ENCODE measurements at regions not wholly inside any gene's neighbourhood (a gene's known extent, or its start where the extent isn't known, plus 50 kb on each side); places are given as distances from the start of the nearest gene placed in this dataset.
"Not testable (repeated sequence)": the region's sequence is repeated elsewhere in the genome, so short reads cannot be mapped to it uniquely, and the experiment has no call there.

DNA sequence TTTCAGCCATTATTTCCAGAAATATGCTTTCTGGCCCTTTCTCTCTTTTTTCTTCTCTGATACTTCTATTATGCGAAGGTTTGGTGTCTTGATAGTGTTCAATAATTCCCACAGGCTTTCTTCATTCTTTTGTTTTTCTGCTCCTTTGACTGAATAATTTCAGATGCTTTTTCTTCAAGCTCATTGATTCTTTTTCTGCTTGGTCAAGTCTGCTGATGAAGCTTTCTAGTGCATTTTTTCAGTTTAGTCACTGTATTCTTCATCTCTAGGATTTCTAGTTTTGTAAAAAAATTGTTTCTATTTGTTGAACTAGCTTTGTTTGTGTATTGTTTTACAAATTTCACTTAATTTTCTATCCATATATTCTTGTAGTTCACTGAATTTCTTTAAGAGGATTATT lies 304.0 kb upstream of the TARS1 start:
- Histone ChIP-seq H3K27ac (no peak overlapping the region), H3K4me1 (no peaks in the 10 kb centered on the region), H3K36me3 (no peaks in the 10 kb centered on the region), H3K9me3 (peaks cover 0 to 4% (median 0%) of the 10 kb centered on the region in 4 donors), H3K4me3 (no peak overlapping the region), H3K27me3 (no peaks in the 10 kb centered on the region)
- FAIRE-seq (no peak), DNase-seq (no peak), ATAC-seq (no peak)
- TF ChIP-seq, protein P1, sequence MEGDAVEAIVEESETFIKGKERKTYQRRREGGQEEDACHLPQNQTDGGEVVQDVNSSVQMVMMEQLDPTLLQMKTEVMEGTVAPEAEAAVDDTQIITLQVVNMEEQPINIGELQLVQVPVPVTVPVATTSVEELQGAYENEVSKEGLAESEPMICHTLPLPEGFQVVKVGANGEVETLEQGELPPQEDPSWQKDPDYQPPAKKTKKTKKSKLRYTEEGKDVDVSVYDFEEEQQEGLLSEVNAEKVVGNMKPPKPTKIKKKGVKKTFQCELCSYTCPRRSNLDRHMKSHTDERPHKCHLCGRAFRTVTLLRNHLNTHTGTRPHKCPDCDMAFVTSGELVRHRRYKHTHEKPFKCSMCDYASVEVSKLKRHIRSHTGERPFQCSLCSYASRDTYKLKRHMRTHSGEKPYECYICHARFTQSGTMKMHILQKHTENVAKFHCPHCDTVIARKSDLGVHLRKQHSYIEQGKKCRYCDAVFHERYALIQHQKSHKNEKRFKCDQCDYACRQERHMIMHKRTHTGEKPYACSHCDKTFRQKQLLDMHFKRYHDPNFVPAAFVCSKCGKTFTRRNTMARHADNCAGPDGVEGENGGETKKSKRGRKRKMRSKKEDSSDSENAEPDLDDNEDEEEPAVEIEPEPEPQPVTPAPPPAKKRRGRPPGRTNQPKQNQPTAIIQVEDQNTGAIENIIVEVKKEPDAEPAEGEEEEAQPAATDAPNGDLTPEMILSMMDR (IDR thresholded peaks at IDR 0.05), result no peak
- WGBS, 2 donors, result 34 to 68% methylated on average over 1 of the region's 1 CpG
- intact Hi-C loops (cut with DNase I), result no loop called here

DNA sequence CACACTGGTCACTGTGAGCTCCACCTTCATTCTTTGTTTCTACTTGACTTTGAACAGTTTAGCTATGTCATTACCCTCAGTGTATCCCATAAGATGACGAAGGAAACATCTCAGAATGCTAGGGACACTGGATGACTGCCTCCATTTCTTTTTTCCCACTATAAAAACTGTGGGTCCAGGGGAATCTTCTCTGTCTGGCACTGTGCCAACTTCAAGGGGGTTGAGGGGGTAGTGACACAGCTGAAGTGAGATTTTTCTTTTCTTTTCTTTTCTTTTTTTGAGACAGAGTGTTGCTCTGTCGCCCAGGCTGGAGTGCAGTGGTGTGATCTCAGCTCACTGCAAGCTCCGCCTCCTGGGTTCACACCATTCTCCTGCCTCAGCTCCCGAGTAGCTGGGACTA lies 302.6 kb upstream of the TARS1 start:
- DNase-seq; H3K4me1 ChIP-seq; H3K9me3 ChIP-seq; FAIRE-seq; intact Hi-C loops (cut with DNase I); H3K36me3 ChIP-seq; H3K27me3 ChIP-seq; H3K4me3 ChIP-seq; ATAC-seq; H3K27ac ChIP-seq: not testable (repeated sequence)
- 59 to 63% methylated on average over 4 of the region's 4 CpGs for WGBS, 2 donors

DNA sequence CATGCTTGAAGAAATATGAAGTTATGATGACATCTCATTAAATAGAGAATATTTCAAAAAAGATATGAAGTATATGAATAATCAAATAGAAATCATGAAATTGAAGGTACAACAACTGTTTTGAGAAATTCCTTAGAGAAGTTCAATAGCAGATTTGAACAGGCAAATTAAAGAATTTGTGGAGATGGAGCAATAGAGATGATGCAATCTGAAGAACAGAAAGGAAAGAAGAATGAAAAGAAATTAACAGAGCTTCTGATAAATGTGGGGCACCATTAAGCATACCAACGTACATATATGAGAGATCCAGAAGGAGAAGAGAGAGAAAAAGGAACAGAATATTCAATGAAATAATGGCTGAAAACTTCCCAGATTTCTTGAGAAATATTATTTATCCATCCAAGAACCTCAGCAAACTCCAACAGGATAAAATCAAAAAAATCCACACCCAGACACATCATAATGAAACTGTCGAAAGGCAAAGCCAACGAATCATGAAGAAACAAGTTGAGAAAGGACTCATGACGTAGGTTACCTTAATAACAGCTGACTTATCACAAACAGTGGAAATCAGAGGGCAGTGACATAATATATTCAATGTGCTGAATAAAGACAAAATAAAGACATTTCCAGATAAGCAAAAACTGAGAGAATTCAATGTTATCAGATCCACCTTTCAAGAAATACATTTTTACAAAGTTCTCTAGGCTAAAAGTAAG lies 297.2 kb upstream of the TARS1 start:
- intact Hi-C loops (cut with DNase I), result no loop called here
- whole genome bisulfite sequencing, 2 donors, result 65 to 71% methylated on average over 4 of the region's 4 CpGs
- Histone ChIP-seq H3K4me3 (no peak overlapping the region), H3K9me3 (no peaks in the 10 kb centered on the region), H3K27ac (no peak overlapping the region), H3K27me3 (no peaks in the 10 kb centered on the region), H3K36me3 (no peaks in the 10 kb centered on the region), H3K4me1 (no peaks in the 10 kb centered on the region)
- DNase-seq (no peak), FAIRE-seq (no peak), ATAC-seq (no peak)
- TF ChIP-seq, protein P1 (IDR thresholded peaks at IDR 0.05), result no peak

DNA sequence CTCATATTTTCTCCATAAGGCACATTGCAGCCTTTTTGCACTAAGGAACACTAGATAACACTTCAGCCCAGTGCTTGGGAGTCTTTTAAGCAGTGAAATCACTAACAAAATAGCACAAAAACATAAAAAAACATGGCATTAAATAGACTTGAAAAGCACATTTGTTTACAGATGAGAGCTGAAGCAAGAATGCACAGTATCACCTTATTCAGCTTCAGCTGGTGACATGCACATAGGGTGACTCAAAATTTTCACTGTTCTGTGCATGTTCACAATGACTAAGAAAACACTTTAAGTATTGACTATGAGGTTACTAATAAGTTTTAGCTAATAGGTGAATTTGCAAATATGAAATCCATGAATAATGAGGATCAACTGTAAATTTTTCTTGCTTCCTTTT lies 293.9 kb upstream of the TARS1 start:
- FAIRE-seq, result no peak
- Histone ChIP-seq H3K4me3 (no peak overlapping the region), H3K27me3 (no peaks in the 10 kb centered on the region), H3K27ac (no peak overlapping the region), H3K4me1 (no peaks in the 10 kb centered on the region), H3K9me3 (no peaks in the 10 kb centered on the region), H3K36me3 (no peaks in the 10 kb centered on the region)
- ATAC-seq, result no peak
- intact Hi-C loops (cut with DNase I), result no loop called here
- TF ChIP-seq, protein P1 (IDR thresholded peaks at IDR 0.05), result no peak
- DNase-seq, result no peak

DNA sequence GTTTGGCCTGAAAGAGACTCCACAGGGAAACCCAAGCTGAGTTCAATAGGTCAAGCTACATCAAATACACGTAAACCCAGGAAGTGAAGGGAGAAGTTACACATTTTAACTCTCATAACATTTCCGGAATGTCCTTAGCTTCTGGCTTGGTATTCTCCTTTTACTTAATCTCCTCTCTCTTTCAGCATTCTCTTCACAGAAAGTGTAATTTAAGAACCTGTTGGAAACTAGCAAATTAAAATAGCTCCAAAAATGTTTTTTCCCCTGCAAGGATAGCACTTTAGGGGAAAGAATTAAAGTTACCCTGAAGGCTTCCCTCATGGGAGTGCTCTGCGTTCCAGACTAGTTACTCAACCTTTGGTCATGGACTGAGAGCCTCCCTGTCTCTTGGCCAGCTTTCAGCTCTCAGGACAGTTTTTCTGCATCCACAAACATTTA lies 292.7 kb upstream of the TARS1 start:
- H3K4me1 ChIP-seq, result no peaks in the 10 kb centered on the region
- H3K4me3 ChIP-seq, result no peak overlapping the region
- no peaks in the 10 kb centered on the region for H3K36me3 ChIP-seq
- TF ChIP-seq, protein P1 (IDR thresholded peaks at IDR 0.05), result no peak
- intact Hi-C loops (cut with DNase I), result no loop called here
- FAIRE-seq (no peak), DNase-seq (peak in 1 of 6 donors; percentile 11), ATAC-seq (peak in 2 of 4 donors; percentile 48 to 58)
- no peaks in the 10 kb centered on the region for H3K27me3 ChIP-seq
- H3K9me3 ChIP-seq, result no peaks in the 10 kb centered on the region
- WGBS, 2 donors, result 48 to 59% methylated on average over 3 of the region's 3 CpGs
- H3K27ac ChIP-seq, result no peak overlapping the region
